ENCODE measurements at regions not wholly inside any gene's neighbourhood (a gene's known extent, or its start where the extent isn't known, plus 50 kb on each side); places are given as distances from the start of the nearest gene placed in this dataset.

GRCh38 chr6:56353860-56354259 lies 106.5 kb upstream of the COL21A1 start:
- ATAC-seq, result no peak
- no peak for DNase-seq (ENCODE audit: low spot score)
- intact Hi-C loops (cut with DNase I), result no loop called here

GRCh38 chr6:56350628-56351260 lies 103.4 kb upstream of the COL21A1 start:
- DNase-seq (ENCODE audit: low spot score), result no peak
- intact Hi-C loops (cut with DNase I), result no loop called here
- no peak for ATAC-seq

GRCh38 chr6:56349194-56349593 lies 101.8 kb upstream of the COL21A1 start:
- intact Hi-C loops (cut with DNase I), result no loop called here
- ATAC-seq, result no peak
- no peak for DNase-seq (ENCODE audit: low spot score)

- ATAC-seq (no peak), DNase-seq (ENCODE audit: low spot score) (no peak)
- intact Hi-C loops (cut with DNase I), result no loop called here
Measured at GRCh38 chr6:56348578-56348977, 101.2 kb upstream of the COL21A1 start.

GRCh38 chr6:56347526-56347925 lies 100.1 kb upstream of the COL21A1 start:
- intact Hi-C loops (cut with DNase I), result no loop called here
- ATAC-seq, result no peak
- no peak for DNase-seq (ENCODE audit: low spot score)

GRCh38 chr6:56346958-56347357 lies 99.6 kb upstream of the COL21A1 start:
- ATAC-seq (no peak), DNase-seq (ENCODE audit: low spot score) (no peak)
- intact Hi-C loops (cut with DNase I), result no loop called here

- ATAC-seq (no peak), DNase-seq (ENCODE audit: low spot score) (no peak)
- intact Hi-C loops (cut with DNase I), result no loop called here
Measured at GRCh38 chr6:56345376-56345995, 98.1 kb upstream of the COL21A1 start.

- no peak for ATAC-seq
- DNase-seq (ENCODE audit: low spot score), result no peak
- intact Hi-C loops (cut with DNase I), result no loop called here
Measured at GRCh38 chr6:56343295-56343694, 95.9 kb upstream of the COL21A1 start.

- ATAC-seq (no peak), DNase-seq (ENCODE audit: low spot score) (no peak)
- intact Hi-C loops (cut with DNase I), result no loop called here
Measured at GRCh38 chr6:56339524-56339923, 92.1 kb upstream of the COL21A1 start.

- no peak for DNase-seq (ENCODE audit: low spot score)
- intact Hi-C loops (cut with DNase I), result no loop called here
- no peak for ATAC-seq
Measured at GRCh38 chr6:56335726-56336125, 88.3 kb upstream of the COL21A1 start.

- no peak for ATAC-seq
- intact Hi-C loops (cut with DNase I), result no loop called here
Measured at GRCh38 chr6:56334937-56335336, 87.6 kb upstream of the COL21A1 start.

GRCh38 chr6:56329271-56330050 lies 82.1 kb upstream of the COL21A1 start:
- intact Hi-C loops (cut with DNase I), result no loop called here
- ATAC-seq (no peak), DNase-seq (ENCODE audit: low spot score) (no peak)

More at GRCh38 chr6:56334937-56335336, 87.6 kb upstream of the COL21A1 start:
- no peak for DNase-seq (ENCODE audit: low spot score)

GRCh38 chr6:56328728-56329090 lies 81.3 kb upstream of the COL21A1 start:
- intact Hi-C loops (cut with DNase I), result no loop called here
- ATAC-seq (no peak), DNase-seq (ENCODE audit: low spot score) (no peak)

- DNase-seq (ENCODE audit: low spot score) (no peak), ATAC-seq (no peak)
- intact Hi-C loops (cut with DNase I), result no loop called here
Measured at GRCh38 chr6:56327946-56328727, 80.8 kb upstream of the COL21A1 start.

- no peak for DNase-seq (ENCODE audit: low spot score)
- ATAC-seq, result peak; percentile 24
- intact Hi-C loops (cut with DNase I), result no loop called here
Measured at GRCh38 chr6:56324396-56324795, 77.0 kb upstream of the COL21A1 start.

- intact Hi-C loops (cut with DNase I), result no loop called here
- DNase-seq (ENCODE audit: low spot score) (no peak), ATAC-seq (no peak)
Measured at GRCh38 chr6:56318851-56319250, 71.5 kb upstream of the COL21A1 start.

- DNase-seq (ENCODE audit: low spot score), result no peak
- intact Hi-C loops (cut with DNase I), result no loop called here
- ATAC-seq, result no peak
Measured at GRCh38 chr6:56314683-56315523, 67.5 kb upstream of the COL21A1 start.

GRCh38 chr6:56311533-56312448 lies 64.4 kb upstream of the COL21A1 start:
- intact Hi-C loops (cut with DNase I), result no loop called here
- DNase-seq (ENCODE audit: low spot score) (no peak), ATAC-seq (no peak)
